ENCODE measurements at regions not wholly inside any gene's neighbourhood (a gene's known extent, or its start where the extent isn't known, plus 50 kb on each side); places are given as distances from the start of the nearest gene placed in this dataset.

DNA sequence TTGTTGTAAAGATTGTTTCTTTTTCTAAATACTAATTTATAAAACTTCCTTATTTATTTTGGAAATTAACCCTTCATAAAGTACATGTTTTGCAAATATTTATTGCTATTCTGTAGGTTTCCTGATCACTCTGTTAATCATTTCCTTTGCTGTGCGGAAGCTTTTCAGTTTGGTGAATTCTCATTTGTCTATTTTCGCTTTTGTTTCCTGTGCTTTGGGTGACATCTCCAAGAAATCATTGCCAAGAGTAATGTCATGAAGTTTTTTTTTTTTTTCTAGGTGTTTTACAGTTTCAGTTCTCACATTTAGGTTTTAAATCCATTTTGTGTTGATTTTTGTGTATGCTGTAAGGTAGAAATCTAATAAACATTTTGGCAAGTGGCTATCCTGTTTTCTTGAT, 1899.8 kb upstream of the ACO1 start:
- TF ChIP-seq, protein P1, sequence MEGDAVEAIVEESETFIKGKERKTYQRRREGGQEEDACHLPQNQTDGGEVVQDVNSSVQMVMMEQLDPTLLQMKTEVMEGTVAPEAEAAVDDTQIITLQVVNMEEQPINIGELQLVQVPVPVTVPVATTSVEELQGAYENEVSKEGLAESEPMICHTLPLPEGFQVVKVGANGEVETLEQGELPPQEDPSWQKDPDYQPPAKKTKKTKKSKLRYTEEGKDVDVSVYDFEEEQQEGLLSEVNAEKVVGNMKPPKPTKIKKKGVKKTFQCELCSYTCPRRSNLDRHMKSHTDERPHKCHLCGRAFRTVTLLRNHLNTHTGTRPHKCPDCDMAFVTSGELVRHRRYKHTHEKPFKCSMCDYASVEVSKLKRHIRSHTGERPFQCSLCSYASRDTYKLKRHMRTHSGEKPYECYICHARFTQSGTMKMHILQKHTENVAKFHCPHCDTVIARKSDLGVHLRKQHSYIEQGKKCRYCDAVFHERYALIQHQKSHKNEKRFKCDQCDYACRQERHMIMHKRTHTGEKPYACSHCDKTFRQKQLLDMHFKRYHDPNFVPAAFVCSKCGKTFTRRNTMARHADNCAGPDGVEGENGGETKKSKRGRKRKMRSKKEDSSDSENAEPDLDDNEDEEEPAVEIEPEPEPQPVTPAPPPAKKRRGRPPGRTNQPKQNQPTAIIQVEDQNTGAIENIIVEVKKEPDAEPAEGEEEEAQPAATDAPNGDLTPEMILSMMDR (IDR thresholded peaks at IDR 0.05; ENCODE audit: low read length): no peak
- no peak for TF ChIP-seq EZH2 (IDR thresholded peaks at IDR 0.05; ENCODE audit: borderline replicate concordance, low read length)
